ENCODE measurements at regions not wholly inside any gene's neighbourhood (a gene's known extent, or its start where the extent isn't known, plus 50 kb on each side); places are given as distances from the start of the nearest gene placed in this dataset.

GRCh38 chr13:74920920-74921319 lies 561.0 kb downstream of the TBC1D4 start:
- ChIA-PET POLR2A (ENCODE audit: low non-redundant PET) (no interaction called here), CTCF (interaction anchor here (0.6 kb wide), 1 partner anchor 25 kb away, joined by 5 read pairs; no protein-coding TSS in a partner anchor)
- no peak overlapping the region for H3K27ac ChIP-seq
- TF ChIP-seq CTCF (conservative IDR thresholded peaks at IDR 0.05; ENCODE audit: low read depth) = no peak
- DNase-seq (ENCODE audit: low spot score) = no peak

GRCh38 chr13:74920361-74920760 lies 561.6 kb downstream of the TBC1D4 start:
- ChIA-PET POLR2A (ENCODE audit: low non-redundant PET) (no interaction called here), CTCF (no interaction called here)
- no peak for TF ChIP-seq CTCF (conservative IDR thresholded peaks at IDR 0.05; ENCODE audit: low read depth)
- no peak for DNase-seq (ENCODE audit: low spot score)
- no peak overlapping the region for H3K27ac ChIP-seq

GRCh38 chr13:74919914-74920313 lies 562.1 kb downstream of the TBC1D4 start:
- DNase-seq (ENCODE audit: low spot score) = no peak
- ChIA-PET CTCF (no interaction called here), POLR2A (ENCODE audit: low non-redundant PET) (no interaction called here)
- no peak for TF ChIP-seq CTCF (conservative IDR thresholded peaks at IDR 0.05; ENCODE audit: low read depth)
- H3K27ac ChIP-seq = no peak overlapping the region

- DNase-seq (ENCODE audit: low spot score) = no peak
- no peak overlapping the region for H3K27ac ChIP-seq
- POLR2A ChIA-PET (ENCODE audit: low non-redundant PET) = no interaction called here
- CTCF ChIA-PET = no interaction called here
- TF ChIP-seq CTCF (conservative IDR thresholded peaks at IDR 0.05; ENCODE audit: low read depth) = no peak
Observed at GRCh38 chr13:74912898-74913297, 569.1 kb downstream of the TBC1D4 start.

- ChIA-PET POLR2A (ENCODE audit: low non-redundant PET) (no interaction called here), CTCF (no interaction called here)
- no peak overlapping the region for H3K27ac ChIP-seq
- no peak for DNase-seq (ENCODE audit: low spot score)
- TF ChIP-seq CTCF (conservative IDR thresholded peaks at IDR 0.05; ENCODE audit: low read depth) = no peak
Observed at GRCh38 chr13:74910415-74910814, 571.6 kb downstream of the TBC1D4 start.

GRCh38 chr13:74907788-74908187 lies 574.2 kb downstream of the TBC1D4 start:
- H3K27ac ChIP-seq = no peak overlapping the region
- DNase-seq (ENCODE audit: low spot score) = no peak
- TF ChIP-seq CTCF (conservative IDR thresholded peaks at IDR 0.05; ENCODE audit: low read depth) = no peak
- POLR2A ChIA-PET (ENCODE audit: low non-redundant PET) = no interaction called here
- CTCF ChIA-PET = no interaction called here

- no peak overlapping the region for H3K27ac ChIP-seq
- DNase-seq (ENCODE audit: low spot score) = no peak
- CTCF ChIA-PET = no interaction called here
- POLR2A ChIA-PET (ENCODE audit: low non-redundant PET) = no interaction called here
- no peak for TF ChIP-seq CTCF (conservative IDR thresholded peaks at IDR 0.05; ENCODE audit: low read depth)
Observed at GRCh38 chr13:74904556-74904955, 577.4 kb downstream of the TBC1D4 start.
